BJ (cell line): ENCODE measurements at regions not wholly inside any gene's neighbourhood (a gene's known extent, or its start where the extent isn't known, plus 50 kb on each side); places are given as distances from the start of the nearest gene placed in this dataset.
A peak's percentile ranks its signal among the peaks of the same experiment; 100 is the strongest.

Experiments used
- CTCF ChIA-PET: fragments of 350-600 bp; formaldehyde crosslinking; extraction: SDS; loops from one replicate; lab custom pipeline; 2021; ENCODE audit warnings: antibody characterized with exemption, inconsistent platforms; lab: Yijun Ruan, JAX
- POLR2A ChIA-PET: fragments of 300-600 bp; sonication (Branson Sonifier 250); formaldehyde crosslinking; extraction: SDS; loops from one replicate; lab custom pipeline; 2021; ENCODE audit warnings: antibody characterized with exemption; lab: Charles Lee
- DNase-seq: peaks from one replicate; pipeline ENCODE4 v3.0.0-alpha.2; 2011; ENCODE audit warnings: low read depth
- H3K27me3 ChIP-seq: 2 replicates; pipeline ENCODE4 v1.6.0; 2011; ENCODE audit warnings: low read length; ENCODE audit not compliant: control insufficient read depth, insufficient read depth
- H3K36me3 ChIP-seq: 2 replicates; pipeline ENCODE4 v1.5.1; 2011; ENCODE audit warnings: low read length; ENCODE audit not compliant: control insufficient read depth, insufficient read depth
- H3K4me3 ChIP-seq: 2 replicates; pipeline ENCODE4 v1.5.1; 2011; ENCODE audit warnings: low read depth, mild to moderate bottlenecking, control low read depth, low read length
- TF ChIP-seq, protein P1 (sequence below): IDR thresholded peaks from 2 replicates; pipeline ENCODE4 v1.5.1; 2011; ENCODE audit warnings: low read depth, mild to moderate bottlenecking, control low read depth, inconsistent platforms, low read length, moderate library complexity; ENCODE audit not compliant: insufficient read depth

GRCh38 chr11:69348414-69349235, 54.7 kb downstream of the MYEOV start:
- ChIA-PET CTCF (interaction anchor here (1.0 to 1.3 kb wide), 2 partner anchors 8 to 294 kb away, joined by 4 to 6 read pairs; no protein-coding TSS in a partner anchor), POLR2A (no interaction called here)
- TF ChIP-seq, protein P1, sequence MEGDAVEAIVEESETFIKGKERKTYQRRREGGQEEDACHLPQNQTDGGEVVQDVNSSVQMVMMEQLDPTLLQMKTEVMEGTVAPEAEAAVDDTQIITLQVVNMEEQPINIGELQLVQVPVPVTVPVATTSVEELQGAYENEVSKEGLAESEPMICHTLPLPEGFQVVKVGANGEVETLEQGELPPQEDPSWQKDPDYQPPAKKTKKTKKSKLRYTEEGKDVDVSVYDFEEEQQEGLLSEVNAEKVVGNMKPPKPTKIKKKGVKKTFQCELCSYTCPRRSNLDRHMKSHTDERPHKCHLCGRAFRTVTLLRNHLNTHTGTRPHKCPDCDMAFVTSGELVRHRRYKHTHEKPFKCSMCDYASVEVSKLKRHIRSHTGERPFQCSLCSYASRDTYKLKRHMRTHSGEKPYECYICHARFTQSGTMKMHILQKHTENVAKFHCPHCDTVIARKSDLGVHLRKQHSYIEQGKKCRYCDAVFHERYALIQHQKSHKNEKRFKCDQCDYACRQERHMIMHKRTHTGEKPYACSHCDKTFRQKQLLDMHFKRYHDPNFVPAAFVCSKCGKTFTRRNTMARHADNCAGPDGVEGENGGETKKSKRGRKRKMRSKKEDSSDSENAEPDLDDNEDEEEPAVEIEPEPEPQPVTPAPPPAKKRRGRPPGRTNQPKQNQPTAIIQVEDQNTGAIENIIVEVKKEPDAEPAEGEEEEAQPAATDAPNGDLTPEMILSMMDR, result no peak
- no peak overlapping the region for H3K4me3 ChIP-seq
- DNase-seq, result no peak
- no peaks in the 10 kb centered on the region for H3K36me3 ChIP-seq
- no peaks in the 10 kb centered on the region for H3K27me3 ChIP-seq

- ChIA-PET POLR2A (no interaction called here), CTCF (interaction anchor here (0.7 kb wide), 1 partner anchor 10 kb away, joined by 3 read pairs; no protein-coding TSS in a partner anchor)
- no peak for DNase-seq
- Histone ChIP-seq H3K27me3 (no peaks in the 10 kb centered on the region), H3K4me3 (no peak overlapping the region), H3K36me3 (no peaks in the 10 kb centered on the region)
- TF ChIP-seq, protein P1, result no peak
Measured at GRCh38 chr11:69350040-69350439, 56.1 kb downstream of the MYEOV start.

GRCh38 chr11:69350596-69350995, 56.6 kb downstream of the MYEOV start:
- ChIA-PET CTCF (interaction anchor here (0.7 kb wide), 1 partner anchor 9 kb away, joined by 3 read pairs; no protein-coding TSS in a partner anchor), POLR2A (no interaction called here)
- Histone ChIP-seq H3K27me3 (no peaks in the 10 kb centered on the region), H3K4me3 (no peak overlapping the region), H3K36me3 (no peaks in the 10 kb centered on the region)
- no peak for DNase-seq
- TF ChIP-seq, protein P1, result no peak

DNA sequence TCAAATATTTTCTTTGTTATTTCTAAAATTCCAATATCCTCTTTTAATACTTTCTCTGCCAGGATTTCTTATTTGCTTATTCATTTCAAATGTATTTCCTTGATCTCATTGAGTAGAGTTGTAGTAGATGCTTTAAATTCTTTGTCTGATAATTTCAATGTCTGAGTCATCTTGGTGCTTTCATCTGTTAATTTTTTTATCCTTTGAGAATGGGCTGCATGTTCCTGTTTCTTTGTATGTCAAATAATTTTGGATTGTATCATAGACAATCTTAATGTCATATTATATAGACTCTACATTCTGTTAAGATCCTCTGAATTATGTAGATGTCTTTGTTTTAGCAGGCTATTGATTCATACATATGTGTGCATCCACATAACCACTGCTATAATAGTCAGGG, 57.5 kb downstream of the MYEOV start:
- peak; percentile 47 for DNase-seq
- ChIA-PET POLR2A (no interaction called here), CTCF (no interaction called here)
- H3K36me3 ChIP-seq, result no peaks in the 10 kb centered on the region
- H3K27me3 ChIP-seq, result no peaks in the 10 kb centered on the region
- no peak overlapping the region for H3K4me3 ChIP-seq
- TF ChIP-seq, protein P1, result no peak

GRCh38 chr11:69352166-69352565, 58.2 kb downstream of the MYEOV start:
- POLR2A ChIA-PET, result no interaction called here
- no peak overlapping the region for H3K4me3 ChIP-seq
- CTCF ChIA-PET, result no interaction called here
- H3K36me3 ChIP-seq, result no peaks in the 10 kb centered on the region
- DNase-seq, result no peak
- H3K27me3 ChIP-seq, result no peaks in the 10 kb centered on the region
- TF ChIP-seq, protein P1, result no peak
